ENCODE measurements at regions not wholly inside any gene's neighbourhood (a gene's known extent, or its start where the extent isn't known, plus 50 kb on each side); places are given as distances from the start of the nearest gene placed in this dataset.

DNA sequence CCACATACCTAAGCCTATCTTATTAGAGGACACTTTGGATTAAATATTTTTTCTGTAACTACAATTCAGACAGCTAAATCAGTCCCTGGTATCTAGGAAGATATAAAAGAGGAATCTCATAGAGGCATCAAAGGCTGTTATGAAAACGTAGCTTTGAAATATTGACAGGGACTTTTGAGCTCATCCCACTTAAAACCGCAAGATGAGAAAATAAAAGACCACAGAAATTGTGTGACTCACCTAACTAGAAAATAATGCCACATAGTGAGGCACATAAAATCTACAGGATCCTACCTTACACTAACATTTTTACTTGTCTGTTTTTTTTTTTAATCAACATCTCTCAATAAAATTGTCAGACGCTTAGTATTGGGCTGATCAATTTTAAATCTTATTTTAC lies 686.5 kb upstream of the COX7C start:
- 77% methylated on average over 3 of the region's 3 CpGs for WGBS
- Histone ChIP-seq H3K27ac (ENCODE audit: low read depth in 1 of 2, low read length in 2 of 2) (no peak overlapping the region), H3K4me3 (ENCODE audit: low read depth in 1 of 3, low read length in 3 of 3) (no peak overlapping the region), H3K9ac (ENCODE audit: low read depth in 1 of 2, low read length in 2 of 2) (no peak overlapping the region), H3K9me3 (ENCODE audit: control insufficient read depth in 4 of 4, low read length in 3 of 4) (no peaks in the 10 kb centered on the region), H3K27me3 (ENCODE audit: control insufficient read depth in 4 of 4, insufficient read depth in 4 of 4, low read length in 3 of 4) (no peaks in the 10 kb centered on the region), H3K36me3 (ENCODE audit: control insufficient read depth in 4 of 4, insufficient read depth in 3 of 4, low read depth in 1 of 4, low read length in 3 of 4) (no peaks in the 10 kb centered on the region), H3K4me1 (ENCODE audit: control insufficient read depth in 4 of 4, insufficient read depth in 4 of 4, low read length in 3 of 4) (no peaks in the 10 kb centered on the region)
- TF ChIP-seq RAD21 (IDR thresholded peaks at IDR 0.05) (no peak), JUND (IDR thresholded peaks at IDR 0.05) (no peak), FOXA1 (IDR thresholded peaks at IDR 0.05) (no peak), GABPA (IDR thresholded peaks at IDR 0.05 in 1 of 2, conservative IDR thresholded peaks at IDR 0.05 in 1 of 2) (no peak)
- DNase-seq (ENCODE audit: low spot score), result no peak

DNA sequence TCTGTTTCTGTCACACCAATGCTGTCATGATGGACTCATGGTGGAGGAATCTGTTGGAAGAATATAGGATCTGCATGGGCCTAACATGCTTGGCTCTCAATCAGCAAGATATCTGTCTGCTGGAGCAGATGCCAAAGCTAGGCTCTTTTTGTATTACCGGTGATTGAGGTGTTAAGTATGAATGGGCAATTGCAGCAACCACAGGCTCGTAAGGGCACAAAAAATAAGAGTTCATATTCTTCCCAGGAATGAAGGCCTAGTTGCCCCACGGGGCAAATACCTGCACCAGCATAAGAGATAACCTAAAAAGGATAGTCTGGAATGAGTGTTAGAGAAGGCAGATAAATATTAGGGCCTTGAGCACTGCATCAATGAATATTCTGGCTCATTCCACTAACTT lies 679.5 kb upstream of the COX7C start:
- Histone ChIP-seq H3K4me3 (ENCODE audit: low read depth in 1 of 3, low read length in 3 of 3) (no peak overlapping the region), H3K36me3 (ENCODE audit: control insufficient read depth in 4 of 4, insufficient read depth in 3 of 4, low read depth in 1 of 4, low read length in 3 of 4) (no peaks in the 10 kb centered on the region), H3K9me3 (ENCODE audit: control insufficient read depth in 4 of 4, low read length in 3 of 4) (peaks cover 0 to 3% (median 0%) of the 10 kb centered on the region in 4 donors), H3K27me3 (ENCODE audit: control insufficient read depth in 4 of 4, insufficient read depth in 4 of 4, low read length in 3 of 4) (no peaks in the 10 kb centered on the region), H3K27ac (ENCODE audit: low read depth in 1 of 2, low read length in 2 of 2) (no peak overlapping the region), H3K4me1 (ENCODE audit: control insufficient read depth in 4 of 4, insufficient read depth in 4 of 4, low read length in 3 of 4) (no peaks in the 10 kb centered on the region), H3K9ac (ENCODE audit: low read depth in 1 of 2, low read length in 2 of 2) (no peak overlapping the region)
- DNase-seq (ENCODE audit: low spot score), result no peak
- 40% methylated on average over 3 of the region's 3 CpGs for WGBS
- TF ChIP-seq TAF1 (conservative IDR thresholded peaks at IDR 0.05) (no peak), NR2F2 (IDR thresholded peaks at IDR 0.05) (no peak), FOXA1 (IDR thresholded peaks at IDR 0.05) (no peak), HNF4G (IDR thresholded peaks at IDR 0.05) (no peak), RAD21 (IDR thresholded peaks at IDR 0.05) (no peak), RXRA (IDR thresholded peaks at IDR 0.05) (no peak), HNF4A (conservative IDR thresholded peaks at IDR 0.05) (no peak), JUND (IDR thresholded peaks at IDR 0.05) (no peak), FOXA2 (IDR thresholded peaks at IDR 0.05) (no peak), GABPA (IDR thresholded peaks at IDR 0.05 in 1 of 2, conservative IDR thresholded peaks at IDR 0.05 in 1 of 2) (no peak), SP1 (IDR thresholded peaks at IDR 0.05) (no peak)
- TF ChIP-seq, protein P1, sequence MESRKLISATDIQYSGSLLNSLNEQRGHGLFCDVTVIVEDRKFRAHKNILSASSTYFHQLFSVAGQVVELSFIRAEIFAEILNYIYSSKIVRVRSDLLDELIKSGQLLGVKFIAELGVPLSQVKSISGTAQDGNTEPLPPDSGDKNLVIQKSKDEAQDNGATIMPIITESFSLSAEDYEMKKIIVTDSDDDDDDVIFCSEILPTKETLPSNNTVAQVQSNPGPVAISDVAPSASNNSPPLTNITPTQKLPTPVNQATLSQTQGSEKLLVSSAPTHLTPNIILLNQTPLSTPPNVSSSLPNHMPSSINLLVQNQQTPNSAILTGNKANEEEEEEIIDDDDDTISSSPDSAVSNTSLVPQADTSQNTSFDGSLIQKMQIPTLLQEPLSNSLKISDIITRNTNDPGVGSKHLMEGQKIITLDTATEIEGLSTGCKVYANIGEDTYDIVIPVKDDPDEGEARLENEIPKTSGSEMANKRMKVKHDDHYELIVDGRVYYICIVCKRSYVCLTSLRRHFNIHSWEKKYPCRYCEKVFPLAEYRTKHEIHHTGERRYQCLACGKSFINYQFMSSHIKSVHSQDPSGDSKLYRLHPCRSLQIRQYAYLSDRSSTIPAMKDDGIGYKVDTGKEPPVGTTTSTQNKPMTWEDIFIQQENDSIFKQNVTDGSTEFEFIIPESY (IDR thresholded peaks at IDR 0.05), result no peak
- TF ChIP-seq, protein P2, sequence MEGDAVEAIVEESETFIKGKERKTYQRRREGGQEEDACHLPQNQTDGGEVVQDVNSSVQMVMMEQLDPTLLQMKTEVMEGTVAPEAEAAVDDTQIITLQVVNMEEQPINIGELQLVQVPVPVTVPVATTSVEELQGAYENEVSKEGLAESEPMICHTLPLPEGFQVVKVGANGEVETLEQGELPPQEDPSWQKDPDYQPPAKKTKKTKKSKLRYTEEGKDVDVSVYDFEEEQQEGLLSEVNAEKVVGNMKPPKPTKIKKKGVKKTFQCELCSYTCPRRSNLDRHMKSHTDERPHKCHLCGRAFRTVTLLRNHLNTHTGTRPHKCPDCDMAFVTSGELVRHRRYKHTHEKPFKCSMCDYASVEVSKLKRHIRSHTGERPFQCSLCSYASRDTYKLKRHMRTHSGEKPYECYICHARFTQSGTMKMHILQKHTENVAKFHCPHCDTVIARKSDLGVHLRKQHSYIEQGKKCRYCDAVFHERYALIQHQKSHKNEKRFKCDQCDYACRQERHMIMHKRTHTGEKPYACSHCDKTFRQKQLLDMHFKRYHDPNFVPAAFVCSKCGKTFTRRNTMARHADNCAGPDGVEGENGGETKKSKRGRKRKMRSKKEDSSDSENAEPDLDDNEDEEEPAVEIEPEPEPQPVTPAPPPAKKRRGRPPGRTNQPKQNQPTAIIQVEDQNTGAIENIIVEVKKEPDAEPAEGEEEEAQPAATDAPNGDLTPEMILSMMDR (IDR thresholded peaks at IDR 0.05; ENCODE audit: low read depth, low read length, missing input control), result no peak
- TF ChIP-seq, protein P3, sequence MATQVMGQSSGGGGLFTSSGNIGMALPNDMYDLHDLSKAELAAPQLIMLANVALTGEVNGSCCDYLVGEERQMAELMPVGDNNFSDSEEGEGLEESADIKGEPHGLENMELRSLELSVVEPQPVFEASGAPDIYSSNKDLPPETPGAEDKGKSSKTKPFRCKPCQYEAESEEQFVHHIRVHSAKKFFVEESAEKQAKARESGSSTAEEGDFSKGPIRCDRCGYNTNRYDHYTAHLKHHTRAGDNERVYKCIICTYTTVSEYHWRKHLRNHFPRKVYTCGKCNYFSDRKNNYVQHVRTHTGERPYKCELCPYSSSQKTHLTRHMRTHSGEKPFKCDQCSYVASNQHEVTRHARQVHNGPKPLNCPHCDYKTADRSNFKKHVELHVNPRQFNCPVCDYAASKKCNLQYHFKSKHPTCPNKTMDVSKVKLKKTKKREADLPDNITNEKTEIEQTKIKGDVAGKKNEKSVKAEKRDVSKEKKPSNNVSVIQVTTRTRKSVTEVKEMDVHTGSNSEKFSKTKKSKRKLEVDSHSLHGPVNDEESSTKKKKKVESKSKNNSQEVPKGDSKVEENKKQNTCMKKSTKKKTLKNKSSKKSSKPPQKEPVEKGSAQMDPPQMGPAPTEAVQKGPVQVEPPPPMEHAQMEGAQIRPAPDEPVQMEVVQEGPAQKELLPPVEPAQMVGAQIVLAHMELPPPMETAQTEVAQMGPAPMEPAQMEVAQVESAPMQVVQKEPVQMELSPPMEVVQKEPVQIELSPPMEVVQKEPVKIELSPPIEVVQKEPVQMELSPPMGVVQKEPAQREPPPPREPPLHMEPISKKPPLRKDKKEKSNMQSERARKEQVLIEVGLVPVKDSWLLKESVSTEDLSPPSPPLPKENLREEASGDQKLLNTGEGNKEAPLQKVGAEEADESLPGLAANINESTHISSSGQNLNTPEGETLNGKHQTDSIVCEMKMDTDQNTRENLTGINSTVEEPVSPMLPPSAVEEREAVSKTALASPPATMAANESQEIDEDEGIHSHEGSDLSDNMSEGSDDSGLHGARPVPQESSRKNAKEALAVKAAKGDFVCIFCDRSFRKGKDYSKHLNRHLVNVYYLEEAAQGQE (IDR thresholded peaks at IDR 0.05), result no peak

Data from liver (tissue), 8 donors.